Loucy (cell line): ENCODE measurements at regions not wholly inside any gene's neighbourhood (a gene's known extent, or its start where the extent isn't known, plus 50 kb on each side); places are given as distances from the start of the nearest gene placed in this dataset.

ENCODE experiments used
- H2AFZ ChIP-seq: fragments of 200-600 bp; sonication (generic); 2 replicates; pipeline ENCODE4 v1.6.0; 2016; ENCODE audit warnings: antibody characterized with exemption, mild to moderate bottlenecking, low read length, moderate library complexity
- H3F3A ChIP-seq: fragments of 200-600 bp; 2 replicates; pipeline ENCODE4 v1.6.0; 2016; ENCODE audit warnings: antibody characterized with exemption, low read depth, mild to moderate bottlenecking
- H3K27me3 ChIP-seq: fragments of 200-600 bp; sonication (generic); 2 replicates; pipeline ENCODE4 v1.6.1; 2014; ENCODE audit warnings: low read length, mild to moderate bottlenecking; ENCODE audit not compliant: insufficient read depth, poor library complexity, severe bottlenecking
- H3K36me3 ChIP-seq: fragments of 200-600 bp; sonication (generic); 2 replicates; pipeline ENCODE4 v1.6.1; 2016; ENCODE audit warnings: low read length; ENCODE audit not compliant: insufficient read depth
- H3K4me1 ChIP-seq: fragments of 200-600 bp; sonication (generic); 2 replicates; pipeline ENCODE4 v1.5.1; 2014; ENCODE audit warnings: low read length, mild to moderate bottlenecking; ENCODE audit not compliant: insufficient read depth, poor library complexity, severe bottlenecking
- H3K4me2 ChIP-seq: fragments of 200-600 bp; sonication (generic); 2 replicates; pipeline ENCODE4 v1.6.0; 2014; ENCODE audit warnings: antibody characterized with exemption, low read length, low read depth, mild to moderate bottlenecking; ENCODE audit not compliant: poor library complexity, severe bottlenecking
- H3K4me3 ChIP-seq: fragments of 200-600 bp; sonication (generic); 2 replicates; pipeline ENCODE4 v1.5.1; 2014; ENCODE audit warnings: low read length, mild to moderate bottlenecking, mixed read lengths; ENCODE audit not compliant: poor library complexity, severe bottlenecking
- H3K79me2 ChIP-seq: fragments of 200-600 bp; sonication (generic); 2 replicates; pipeline ENCODE4 v1.6.1; 2014; ENCODE audit warnings: low read length; ENCODE audit not compliant: insufficient read depth
- H3K9ac ChIP-seq: fragments of 200-600 bp; sonication (generic); 2 replicates; pipeline ENCODE4 v1.6.0; 2014; ENCODE audit warnings: mild to moderate bottlenecking, low read depth, low read length, moderate library complexity; ENCODE audit not compliant: poor library complexity, severe bottlenecking
- H3K9me2 ChIP-seq: fragments of 200-600 bp; sonication (generic); replicated peaks from 2 replicates; pipeline ENCODE4 v1.6.1; 2016; ENCODE audit warnings: low read depth, low read length, mixed read lengths
- H3K9me3 ChIP-seq: fragments of 200-600 bp; sonication (generic); 2 replicates; pipeline ENCODE4 v1.6.1; 2014; ENCODE audit warnings: mild to moderate bottlenecking, antibody characterized with exemption, low read length, low read depth; ENCODE audit not compliant: insufficient read depth
- H4K20me1 ChIP-seq: fragments of 200-600 bp; sonication (generic); 2 replicates; pipeline ENCODE4 v1.6.0; 2014; ENCODE audit warnings: antibody characterized with exemption, low read length, mild to moderate bottlenecking; ENCODE audit not compliant: insufficient read depth, poor library complexity, severe bottlenecking
- CTCF ChIP-seq: fragments of 200-600 bp; sonication (generic); conservative IDR thresholded peaks from 2 replicates; pipeline ENCODE4 v1.5.1; 2014; ENCODE audit warnings: mild to moderate bottlenecking, antibody characterized with exemption, low read length
- EZH2phosphoT487 ChIP-seq: fragments of 200-600 bp; IDR thresholded peaks from 2 replicates; pipeline ENCODE4 v1.6.1; 2018; ENCODE audit warnings: antibody characterized with exemption, mild to moderate bottlenecking, moderate library complexity, borderline replicate concordance

GRCh38 chr10:90308223-90308622 is 549.6 kb downstream of the HTR7 start:
- Histone ChIP-seq H2AFZ (no peak overlapping the region), H3K9me3 (no peaks in the 10 kb centered on the region), H3K9me2 (no peaks in the 10 kb centered on the region), H3K4me2 (no peak overlapping the region), H3K36me3 (no peaks in the 10 kb centered on the region), H3K9ac (no peak overlapping the region), H3F3A (no peaks in the 10 kb centered on the region), H3K4me3 (no peak overlapping the region), H4K20me1 (no peaks in the 10 kb centered on the region), H3K79me2 (no peaks in the 10 kb centered on the region), H3K27me3 (no peaks in the 10 kb centered on the region), H3K4me1 (no peaks in the 10 kb centered on the region)
- TF ChIP-seq CTCF: no peak
- TF ChIP-seq EZH2phosphoT487: no peak

DNA sequence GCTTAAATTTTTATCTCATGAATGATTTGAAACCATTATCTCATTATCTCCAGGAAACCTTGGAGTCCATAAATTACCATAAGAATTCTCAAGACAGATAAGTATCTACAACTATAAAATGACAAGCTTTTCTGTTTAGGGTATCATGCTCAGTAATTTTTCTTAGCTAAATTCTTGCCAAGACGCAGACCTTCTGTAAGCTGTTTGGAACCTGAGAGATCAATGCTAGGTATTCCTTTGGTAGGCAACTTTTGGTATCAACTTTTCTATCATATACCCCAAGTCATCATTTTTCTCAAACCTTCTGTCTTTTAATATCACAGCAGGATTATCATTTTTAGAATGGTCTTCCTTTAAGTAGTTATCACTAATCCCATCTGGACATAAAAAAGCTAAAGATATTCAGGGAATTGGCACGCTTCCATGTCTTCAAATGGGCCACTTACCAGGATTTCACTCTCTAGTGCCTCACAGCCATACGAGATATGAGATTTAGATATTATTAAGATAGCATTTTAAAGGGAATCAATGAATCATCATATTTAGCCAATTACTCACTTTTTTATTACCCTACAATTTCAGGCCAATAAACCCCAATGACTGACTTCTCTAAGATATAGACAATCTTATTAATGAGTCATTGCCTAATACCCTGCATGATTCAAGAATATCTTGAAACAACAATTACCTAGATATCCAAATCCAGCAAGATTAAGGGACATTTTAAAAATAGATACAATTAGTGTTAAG is 544.1 kb downstream of the HTR7 start:
- Histone ChIP-seq H3K4me2 (no peak overlapping the region), H3K36me3 (no peaks in the 10 kb centered on the region), H3K9me2 (no peaks in the 10 kb centered on the region), H3K4me1 (no peaks in the 10 kb centered on the region), H3K79me2 (no peaks in the 10 kb centered on the region), H3K4me3 (no peak overlapping the region), H3K9me3 (no peaks in the 10 kb centered on the region), H2AFZ (no peak overlapping the region), H3K9ac (no peak overlapping the region), H3F3A (no peaks in the 10 kb centered on the region), H3K27me3 (no peaks in the 10 kb centered on the region), H4K20me1 (no peaks in the 10 kb centered on the region)
- no peak for TF ChIP-seq CTCF
- no peak for TF ChIP-seq EZH2phosphoT487

GRCh38 chr10:90314718-90315117 is 543.1 kb downstream of the HTR7 start:
- Histone ChIP-seq H3K4me3 (no peak overlapping the region), H3F3A (no peaks in the 10 kb centered on the region), H3K9me3 (no peaks in the 10 kb centered on the region), H3K9ac (no peak overlapping the region), H4K20me1 (no peaks in the 10 kb centered on the region), H2AFZ (no peak overlapping the region), H3K9me2 (no peaks in the 10 kb centered on the region), H3K4me2 (no peak overlapping the region), H3K36me3 (no peaks in the 10 kb centered on the region), H3K4me1 (no peaks in the 10 kb centered on the region), H3K27me3 (no peaks in the 10 kb centered on the region), H3K79me2 (no peaks in the 10 kb centered on the region)
- no peak for TF ChIP-seq CTCF
- TF ChIP-seq EZH2phosphoT487: no peak
